WTC11 (cell line): ENCODE measurements at regions not wholly inside any gene's neighbourhood (a gene's known extent, or its start where the extent isn't known, plus 50 kb on each side); places are given as distances from the start of the nearest gene placed in this dataset.

Experiments
- ATAC-seq: fragments of 200-7000 bp; cut with Tn5 transposase; 2 replicates; pipeline ENCODE4 v1.10.0; 2021; ENCODE audit warnings: mild to moderate bottlenecking, moderate library complexity
- CTCF ChIA-PET: fragments of 300-600 bp; sonication (Branson Sonifier 250); formaldehyde crosslinking; loops from one replicate; lab custom pipeline; 2021; ENCODE audit warnings: antibody characterized with exemption; lab: Charles Lee
- POLR2A ChIA-PET: fragments of 350-600 bp; sonication (Branson Sonifier 250); formaldehyde crosslinking; loops from one replicate; lab custom pipeline; 2021; ENCODE audit warnings: antibody characterized with exemption; lab: Charles Lee
- DNase-seq: peaks from one replicate; pipeline ENCODE4 v3.0.0; 2021; ENCODE audit warnings: low spot score
- H3K27ac Mint-ChIP-seq: 2 replicates; pipeline ENCODE4 v1.8.0; 2021; ENCODE audit warnings: mixed read lengths
- H3K27me3 Mint-ChIP-seq: 2 replicates; pipeline ENCODE4 v1.8.0; 2021; ENCODE audit warnings: low read depth, mild to moderate bottlenecking, moderate library complexity, mixed read lengths
- H3K36me3 Mint-ChIP-seq: 2 replicates; pipeline ENCODE4 v1.8.0; 2021; ENCODE audit warnings: mixed read lengths
- H3K4me1 Mint-ChIP-seq: 2 replicates; pipeline ENCODE4 v1.8.0; 2022; ENCODE audit warnings: mixed read lengths
- H3K4me3 Mint-ChIP-seq: 2 replicates; pipeline ENCODE4 v1.8.0; 2021; ENCODE audit warnings: mild to moderate bottlenecking, moderate library complexity, mixed read lengths
- H3K9me3 Mint-ChIP-seq: 2 replicates; pipeline ENCODE4 v1.8.0; 2021; ENCODE audit warnings: mixed read lengths
- CREM ChIP-seq: sonication (generic); formaldehyde crosslinking; IDR thresholded peaks from 2 replicates; pipeline ENCODE4 v1.8.1; 2022; ENCODE audit warnings: mild to moderate bottlenecking, missing genetic modification reagents, moderate library complexity
- FOXP1 ChIP-seq: sonication (generic); formaldehyde crosslinking; IDR thresholded peaks from 2 replicates; pipeline ENCODE4 v1.8.0; 2022; ENCODE audit warnings: missing genetic modification reagents, mild to moderate bottlenecking, moderate library complexity, borderline replicate concordance
- GTF2I ChIP-seq: fragments of 250-450 bp; sonication (Bioruptor Pico); conservative IDR thresholded peaks from 2 replicates; pipeline ENCODE4 v1.4.0; 2021; ENCODE audit warnings: mild to moderate bottlenecking
- PRRX2 ChIP-seq: fragments of 250-450 bp; sonication (Bioruptor Pico); IDR thresholded peaks from 2 replicates; pipeline ENCODE4 v1.8.0; 2021; ENCODE audit warnings: mild to moderate bottlenecking
- RORB ChIP-seq: fragments of 250-450 bp; sonication (Bioruptor Pico); IDR thresholded peaks from 2 replicates; pipeline ENCODE4 v1.9.0; 2021; ENCODE audit warnings: mild to moderate bottlenecking
- ZNF396 ChIP-seq: fragments of 250-450 bp; sonication (Bioruptor Pico); IDR thresholded peaks from 2 replicates; pipeline ENCODE4 v1.8.0; 2021; ENCODE audit warnings: mild to moderate bottlenecking, moderate library complexity, borderline replicate concordance
- ZNF416 ChIP-seq: fragments of 250-450 bp; sonication (Bioruptor Pico); IDR thresholded peaks from 2 replicates; pipeline ENCODE4 v1.9.0; 2021; ENCODE audit warnings: mild to moderate bottlenecking, inconsistent platforms
- ZNF423 ChIP-seq: fragments of 250-450 bp; sonication (Bioruptor Pico); IDR thresholded peaks from 2 replicates; pipeline ENCODE4 v2.1.2; 2022; ENCODE audit warnings: mild to moderate bottlenecking, moderate library complexity
- TF ChIP-seq, protein P1 (sequence below): sonication (generic); formaldehyde crosslinking; IDR thresholded peaks from 2 replicates; pipeline ENCODE4 v1.8.1; 2022; ENCODE audit warnings: missing genetic modification reagents, borderline replicate concordance
- TF ChIP-seq, protein P2 (sequence below): fragments of 250-450 bp; sonication (Bioruptor Pico); IDR thresholded peaks from 2 replicates; pipeline ENCODE4 v1.9.0; 2021; ENCODE audit warnings: mild to moderate bottlenecking, borderline replicate concordance
- TF ChIP-seq, protein P3 (sequence below): sonication (generic); formaldehyde crosslinking; IDR thresholded peaks from 2 replicates; pipeline ENCODE4 v1.8.0; 2022; ENCODE audit warnings: mild to moderate bottlenecking, missing genetic modification reagents
- TF ChIP-seq, protein P4 (sequence below): fragments of 250-450 bp; sonication (Bioruptor Pico); IDR thresholded peaks from 2 replicates; pipeline ENCODE4 v1.9.0; 2021; ENCODE audit warnings: mild to moderate bottlenecking
- TF ChIP-seq, protein P5 (sequence below): sonication (generic); formaldehyde crosslinking; IDR thresholded peaks from 2 replicates; pipeline ENCODE4 v1.8.0; 2022; ENCODE audit warnings: mild to moderate bottlenecking, missing genetic modification reagents
- TF ChIP-seq, protein P6 (sequence below): fragments of 250-450 bp; sonication (Bioruptor Pico); IDR thresholded peaks from 2 replicates; pipeline ENCODE4 v1.9.0; 2021; ENCODE audit warnings: mild to moderate bottlenecking
- TF ChIP-seq, protein P7 (sequence below): sonication (generic); formaldehyde crosslinking; IDR thresholded peaks from 2 replicates; pipeline ENCODE4 v1.8.1; 2023; ENCODE audit warnings: mild to moderate bottlenecking, missing genetic modification reagents

DNA sequence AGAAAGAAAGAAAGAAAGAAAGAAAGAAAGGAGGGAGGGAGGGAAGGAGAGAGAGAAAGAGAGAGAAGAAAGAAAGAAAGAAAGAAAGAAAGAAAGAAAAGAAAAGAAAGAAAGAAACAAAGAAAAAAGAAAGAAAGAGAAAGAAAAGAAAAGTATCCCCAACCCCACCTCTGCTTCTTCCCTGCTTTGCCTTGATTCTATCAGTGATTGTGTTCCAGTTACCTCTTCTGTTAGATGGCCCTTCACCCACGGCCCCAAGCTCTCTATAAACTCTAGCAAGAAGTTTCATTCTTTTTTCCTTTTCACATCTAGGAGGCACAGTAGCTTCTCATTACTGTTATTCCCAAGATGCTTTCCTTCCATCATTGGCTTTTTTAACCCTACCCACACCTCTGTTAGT, 1097.5 kb upstream of the ZEB2 start:
- CTCF ChIA-PET, result no interaction called here
- no peaks in the 10 kb centered on the region for H3K4me1 Mint-ChIP-seq
- POLR2A ChIA-PET, result no interaction called here
- no peak for ATAC-seq
- H3K4me3 Mint-ChIP-seq, result no peak overlapping the region
- H3K9me3 Mint-ChIP-seq, result peaks cover 7% of the 10 kb centered on the region; the same call in 1 of the 2 replicates
- no peak overlapping the region for H3K27ac Mint-ChIP-seq
- peaks cover 4% of the 10 kb centered on the region; the same call in 1 of the 2 replicates for H3K27me3 Mint-ChIP-seq
- H3K36me3 Mint-ChIP-seq, result no peaks in the 10 kb centered on the region
- TF ChIP-seq, protein P1, sequence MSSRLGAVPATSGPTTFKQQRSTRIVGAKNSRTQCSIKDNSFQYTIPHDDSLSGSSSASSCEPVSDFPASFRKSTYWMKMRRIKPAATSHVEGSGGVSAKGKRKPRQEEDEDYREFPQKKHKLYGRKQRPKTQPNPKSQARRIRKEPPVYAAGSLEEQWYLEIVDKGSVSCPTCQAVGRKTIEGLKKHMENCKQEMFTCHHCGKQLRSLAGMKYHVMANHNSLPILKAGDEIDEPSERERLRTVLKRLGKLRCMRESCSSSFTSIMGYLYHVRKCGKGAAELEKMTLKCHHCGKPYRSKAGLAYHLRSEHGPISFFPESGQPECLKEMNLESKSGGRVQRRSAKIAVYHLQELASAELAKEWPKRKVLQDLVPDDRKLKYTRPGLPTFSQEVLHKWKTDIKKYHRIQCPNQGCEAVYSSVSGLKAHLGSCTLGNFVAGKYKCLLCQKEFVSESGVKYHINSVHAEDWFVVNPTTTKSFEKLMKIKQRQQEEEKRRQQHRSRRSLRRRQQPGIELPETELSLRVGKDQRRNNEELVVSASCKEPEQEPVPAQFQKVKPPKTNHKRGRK (CRISPR knock-in tag), result 0 out of 2 replicates have a peak, but pooled peaks have one; percentile 72
- TF ChIP-seq FOXP1, result no peak
- no peak for DNase-seq

DNA sequence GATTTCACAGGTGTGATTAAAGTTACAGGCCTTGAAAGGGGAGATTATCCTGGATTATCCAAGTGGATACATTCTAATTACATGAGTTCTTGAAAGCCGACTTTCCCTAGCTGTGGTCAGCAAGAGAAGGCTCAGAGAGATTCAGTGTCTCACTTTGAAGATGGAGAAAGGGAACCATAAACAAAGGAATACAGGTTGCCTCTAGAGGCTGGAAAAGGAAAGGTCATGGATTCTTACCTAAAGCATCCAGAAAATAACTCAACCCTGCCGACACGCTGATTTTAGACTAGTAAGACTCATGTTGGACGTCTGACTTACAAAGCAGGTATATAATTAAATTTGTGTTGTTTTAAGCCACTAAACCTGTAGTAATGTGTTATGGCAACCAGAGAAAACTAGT, 1095.7 kb upstream of the ZEB2 start:
- POLR2A ChIA-PET, result no interaction called here
- Mint-ChIP-seq H3K4me1 (no peaks in the 10 kb centered on the region), H3K36me3 (no peaks in the 10 kb centered on the region)
- no peak for TF ChIP-seq PRRX2 (CRISPR knock-in tag)
- TF ChIP-seq, protein P2, sequence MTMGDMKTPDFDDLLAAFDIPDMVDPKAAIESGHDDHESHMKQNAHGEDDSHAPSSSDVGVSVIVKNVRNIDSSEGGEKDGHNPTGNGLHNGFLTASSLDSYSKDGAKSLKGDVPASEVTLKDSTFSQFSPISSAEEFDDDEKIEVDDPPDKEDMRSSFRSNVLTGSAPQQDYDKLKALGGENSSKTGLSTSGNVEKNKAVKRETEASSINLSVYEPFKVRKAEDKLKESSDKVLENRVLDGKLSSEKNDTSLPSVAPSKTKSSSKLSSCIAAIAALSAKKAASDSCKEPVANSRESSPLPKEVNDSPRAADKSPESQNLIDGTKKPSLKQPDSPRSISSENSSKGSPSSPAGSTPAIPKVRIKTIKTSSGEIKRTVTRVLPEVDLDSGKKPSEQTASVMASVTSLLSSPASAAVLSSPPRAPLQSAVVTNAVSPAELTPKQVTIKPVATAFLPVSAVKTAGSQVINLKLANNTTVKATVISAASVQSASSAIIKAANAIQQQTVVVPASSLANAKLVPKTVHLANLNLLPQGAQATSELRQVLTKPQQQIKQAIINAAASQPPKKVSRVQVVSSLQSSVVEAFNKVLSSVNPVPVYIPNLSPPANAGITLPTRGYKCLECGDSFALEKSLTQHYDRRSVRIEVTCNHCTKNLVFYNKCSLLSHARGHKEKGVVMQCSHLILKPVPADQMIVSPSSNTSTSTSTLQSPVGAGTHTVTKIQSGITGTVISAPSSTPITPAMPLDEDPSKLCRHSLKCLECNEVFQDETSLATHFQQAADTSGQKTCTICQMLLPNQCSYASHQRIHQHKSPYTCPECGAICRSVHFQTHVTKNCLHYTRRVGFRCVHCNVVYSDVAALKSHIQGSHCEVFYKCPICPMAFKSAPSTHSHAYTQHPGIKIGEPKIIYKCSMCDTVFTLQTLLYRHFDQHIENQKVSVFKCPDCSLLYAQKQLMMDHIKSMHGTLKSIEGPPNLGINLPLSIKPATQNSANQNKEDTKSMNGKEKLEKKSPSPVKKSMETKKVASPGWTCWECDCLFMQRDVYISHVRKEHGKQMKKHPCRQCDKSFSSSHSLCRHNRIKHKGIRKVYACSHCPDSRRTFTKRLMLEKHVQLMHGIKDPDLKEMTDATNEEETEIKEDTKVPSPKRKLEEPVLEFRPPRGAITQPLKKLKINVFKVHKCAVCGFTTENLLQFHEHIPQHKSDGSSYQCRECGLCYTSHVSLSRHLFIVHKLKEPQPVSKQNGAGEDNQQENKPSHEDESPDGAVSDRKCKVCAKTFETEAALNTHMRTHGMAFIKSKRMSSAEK, result no peak
- TF ChIP-seq, all 79 proteins: peak for 0
- peak; percentile 53; the same call in 1 of the 2 replicates for ATAC-seq
- Mint-ChIP-seq H3K4me3 (no peak overlapping the region), H3K9me3 (peaks cover 7% of the 10 kb centered on the region; the same call in 1 of the 2 replicates), H3K27me3 (peaks cover 4% of the 10 kb centered on the region; the same call in 1 of the 2 replicates), H3K27ac (no peak overlapping the region)
- CTCF ChIA-PET, result no interaction called here
- DNase-seq, result no peak

DNA sequence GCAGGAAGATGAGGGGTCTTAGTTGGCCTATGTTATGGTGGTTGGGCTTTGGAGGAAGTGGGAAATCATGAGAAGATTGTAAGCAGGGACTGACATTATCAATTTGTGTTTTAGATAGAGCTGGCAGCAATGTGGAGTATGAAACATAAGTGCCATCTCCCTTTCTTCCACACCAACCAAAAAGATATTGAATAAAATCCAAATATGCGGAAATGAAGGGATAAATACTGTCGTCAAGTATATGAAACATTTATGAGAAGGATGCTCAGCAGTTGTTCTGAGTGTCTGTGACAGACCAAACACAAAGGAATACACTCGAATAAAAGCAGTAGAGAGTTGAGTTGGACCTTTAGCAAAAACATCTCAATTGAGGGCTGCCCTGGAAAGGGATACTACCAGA, 1090.0 kb upstream of the ZEB2 start:
- TF ChIP-seq RORB (CRISPR knock-in tag), result no peak
- TF ChIP-seq, protein P3, sequence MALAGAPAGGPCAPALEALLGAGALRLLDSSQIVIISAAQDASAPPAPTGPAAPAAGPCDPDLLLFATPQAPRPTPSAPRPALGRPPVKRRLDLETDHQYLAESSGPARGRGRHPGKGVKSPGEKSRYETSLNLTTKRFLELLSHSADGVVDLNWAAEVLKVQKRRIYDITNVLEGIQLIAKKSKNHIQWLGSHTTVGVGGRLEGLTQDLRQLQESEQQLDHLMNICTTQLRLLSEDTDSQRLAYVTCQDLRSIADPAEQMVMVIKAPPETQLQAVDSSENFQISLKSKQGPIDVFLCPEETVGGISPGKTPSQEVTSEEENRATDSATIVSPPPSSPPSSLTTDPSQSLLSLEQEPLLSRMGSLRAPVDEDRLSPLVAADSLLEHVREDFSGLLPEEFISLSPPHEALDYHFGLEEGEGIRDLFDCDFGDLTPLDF, result no peak
- TF ChIP-seq ZNF423 (CRISPR knock-in tag), result no peak
- no peak for TF ChIP-seq GTF2I
- TF ChIP-seq, protein P4, sequence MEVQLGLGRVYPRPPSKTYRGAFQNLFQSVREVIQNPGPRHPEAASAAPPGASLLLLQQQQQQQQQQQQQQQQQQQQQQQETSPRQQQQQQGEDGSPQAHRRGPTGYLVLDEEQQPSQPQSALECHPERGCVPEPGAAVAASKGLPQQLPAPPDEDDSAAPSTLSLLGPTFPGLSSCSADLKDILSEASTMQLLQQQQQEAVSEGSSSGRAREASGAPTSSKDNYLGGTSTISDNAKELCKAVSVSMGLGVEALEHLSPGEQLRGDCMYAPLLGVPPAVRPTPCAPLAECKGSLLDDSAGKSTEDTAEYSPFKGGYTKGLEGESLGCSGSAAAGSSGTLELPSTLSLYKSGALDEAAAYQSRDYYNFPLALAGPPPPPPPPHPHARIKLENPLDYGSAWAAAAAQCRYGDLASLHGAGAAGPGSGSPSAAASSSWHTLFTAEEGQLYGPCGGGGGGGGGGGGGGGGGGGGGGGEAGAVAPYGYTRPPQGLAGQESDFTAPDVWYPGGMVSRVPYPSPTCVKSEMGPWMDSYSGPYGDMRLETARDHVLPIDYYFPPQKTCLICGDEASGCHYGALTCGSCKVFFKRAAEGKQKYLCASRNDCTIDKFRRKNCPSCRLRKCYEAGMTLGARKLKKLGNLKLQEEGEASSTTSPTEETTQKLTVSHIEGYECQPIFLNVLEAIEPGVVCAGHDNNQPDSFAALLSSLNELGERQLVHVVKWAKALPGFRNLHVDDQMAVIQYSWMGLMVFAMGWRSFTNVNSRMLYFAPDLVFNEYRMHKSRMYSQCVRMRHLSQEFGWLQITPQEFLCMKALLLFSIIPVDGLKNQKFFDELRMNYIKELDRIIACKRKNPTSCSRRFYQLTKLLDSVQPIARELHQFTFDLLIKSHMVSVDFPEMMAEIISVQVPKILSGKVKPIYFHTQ (CRISPR knock-in tag), result no peak
- TF ChIP-seq, protein P5, sequence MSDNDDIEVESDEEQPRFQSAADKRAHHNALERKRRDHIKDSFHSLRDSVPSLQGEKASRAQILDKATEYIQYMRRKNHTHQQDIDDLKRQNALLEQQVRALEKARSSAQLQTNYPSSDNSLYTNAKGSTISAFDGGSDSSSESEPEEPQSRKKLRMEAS (CRISPR knock-in tag), result no peak
- no peak for TF ChIP-seq ZNF416 (CRISPR knock-in tag)
- no peak for TF ChIP-seq CREM (CRISPR knock-in tag)
- TF ChIP-seq, protein P6, sequence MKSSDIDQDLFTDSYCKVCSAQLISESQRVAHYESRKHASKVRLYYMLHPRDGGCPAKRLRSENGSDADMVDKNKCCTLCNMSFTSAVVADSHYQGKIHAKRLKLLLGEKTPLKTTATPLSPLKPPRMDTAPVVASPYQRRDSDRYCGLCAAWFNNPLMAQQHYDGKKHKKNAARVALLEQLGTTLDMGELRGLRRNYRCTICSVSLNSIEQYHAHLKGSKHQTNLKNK (CRISPR knock-in tag), result no peak
- TF ChIP-seq, protein P7, sequence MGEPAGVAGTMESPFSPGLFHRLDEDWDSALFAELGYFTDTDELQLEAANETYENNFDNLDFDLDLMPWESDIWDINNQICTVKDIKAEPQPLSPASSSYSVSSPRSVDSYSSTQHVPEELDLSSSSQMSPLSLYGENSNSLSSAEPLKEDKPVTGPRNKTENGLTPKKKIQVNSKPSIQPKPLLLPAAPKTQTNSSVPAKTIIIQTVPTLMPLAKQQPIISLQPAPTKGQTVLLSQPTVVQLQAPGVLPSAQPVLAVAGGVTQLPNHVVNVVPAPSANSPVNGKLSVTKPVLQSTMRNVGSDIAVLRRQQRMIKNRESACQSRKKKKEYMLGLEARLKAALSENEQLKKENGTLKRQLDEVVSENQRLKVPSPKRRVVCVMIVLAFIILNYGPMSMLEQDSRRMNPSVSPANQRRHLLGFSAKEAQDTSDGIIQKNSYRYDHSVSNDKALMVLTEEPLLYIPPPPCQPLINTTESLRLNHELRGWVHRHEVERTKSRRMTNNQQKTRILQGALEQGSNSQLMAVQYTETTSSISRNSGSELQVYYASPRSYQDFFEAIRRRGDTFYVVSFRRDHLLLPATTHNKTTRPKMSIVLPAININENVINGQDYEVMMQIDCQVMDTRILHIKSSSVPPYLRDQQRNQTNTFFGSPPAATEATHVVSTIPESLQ (CRISPR knock-in tag), result no peak
- TF ChIP-seq ZNF396, result no peak
- Mint-ChIP-seq H3K27ac (no peak overlapping the region), H3K36me3 (no peaks in the 10 kb centered on the region), H3K9me3 (no peaks in the 10 kb centered on the region), H3K27me3 (no peaks in the 10 kb centered on the region), H3K4me3 (no peak overlapping the region), H3K4me1 (peaks cover 7% of the 10 kb centered on the region; the same call in 1 of the 2 replicates)
- ATAC-seq, result no peak
- ChIA-PET CTCF (no interaction called here), POLR2A (no interaction called here)
- DNase-seq, result no peak
